Liver (tissue), 8 donors: ENCODE measurements at regions not wholly inside any gene's neighbourhood (a gene's known extent, or its start where the extent isn't known, plus 50 kb on each side); places are given as distances from the start of the nearest gene placed in this dataset.

ENCODE experiments used
- DNase-seq: peaks from one replicate; pipeline ENCODE4 v3.0.0-alpha.2; 2017; ENCODE audit warnings: low spot score
- H3K27ac ChIP-seq, 2 donors: one replicate each; pipeline ENCODE4 v1.7.0; 2013; ENCODE audit warnings: inconsistent platforms in 2 of 2, low read length in 2 of 2, control low read depth in 1 of 2, low read depth in 1 of 2, mild to moderate bottlenecking in 1 of 2
- H3K27me3 ChIP-seq, 4 donors: one replicate each; pipeline versions ENCODE4 v1.6.1 to v1.7.0; 2013; ENCODE audit warnings: low read length in 3 of 4, inconsistent platforms in 1 of 4, mild to moderate bottlenecking in 1 of 4, moderate library complexity in 1 of 4; ENCODE audit not compliant: control insufficient read depth in 4 of 4, insufficient read depth in 4 of 4
- H3K36me3 ChIP-seq, 4 donors: one replicate each; pipeline versions ENCODE4 v1.6.1 to v1.7.0; 2013; ENCODE audit warnings: low read length in 3 of 4, mild to moderate bottlenecking in 3 of 4, low read depth in 1 of 4, moderate library complexity in 1 of 4; ENCODE audit not compliant: control insufficient read depth in 4 of 4, insufficient read depth in 3 of 4
- H3K4me1 ChIP-seq, 4 donors: one replicate each; pipeline versions ENCODE4 v1.6.1 to v1.7.0; 2013; ENCODE audit warnings: low read length in 3 of 4, mild to moderate bottlenecking in 3 of 4, moderate library complexity in 1 of 4; ENCODE audit not compliant: control insufficient read depth in 4 of 4, insufficient read depth in 4 of 4
- H3K4me3 ChIP-seq, 3 donors: one replicate each; pipeline versions ENCODE4 v1.6.1 to v1.7.0; 2013; ENCODE audit warnings: low read length in 3 of 3, control low read depth in 1 of 3, low read depth in 1 of 3, mild to moderate bottlenecking in 1 of 3
- H3K9ac ChIP-seq, 2 donors: one replicate each; pipeline ENCODE4 v1.7.0; 2013; ENCODE audit warnings: low read length in 2 of 2, mild to moderate bottlenecking in 2 of 2, moderate library complexity in 2 of 2, control low read depth in 1 of 2, low read depth in 1 of 2
- H3K9me3 ChIP-seq, 4 donors: one replicate each; pipeline versions ENCODE4 v1.6.1 to v1.7.0; 2013; ENCODE audit warnings: low read length in 3 of 4; ENCODE audit not compliant: control insufficient read depth in 4 of 4
- ATF3 ChIP-seq: IDR thresholded peaks from 2 replicates; pipeline ENCODE4 v1.6.1; 2016; ENCODE audit warnings: antibody characterized with exemption
- CTCF ChIP-seq: fragments of 150-350 bp; IDR thresholded peaks from 2 replicates; pipeline ENCODE4 v1.5.1; 2017; ENCODE audit warnings: improper control_type of control experiment, low read depth, low read length; ENCODE audit not compliant: missing input control
- EGR1 ChIP-seq, 2 donors: IDR thresholded peaks; 2 replicates each; pipeline ENCODE4 v1.6.1; 2016 to 2018; ENCODE audit warnings: antibody characterized with exemption in 2 of 2, low read depth in 2 of 2
- FOXA1 ChIP-seq: IDR thresholded peaks from 2 replicates; pipeline ENCODE4 v1.6.1; 2016; ENCODE audit warnings: antibody characterized with exemption
- GABPA ChIP-seq, 2 donors: IDR thresholded peaks in 1 of 2; conservative IDR thresholded peaks in 1 of 2; 2 replicates each; pipeline ENCODE4 v1.6.1; 2016; ENCODE audit warnings: antibody characterized with exemption in 2 of 2, mild to moderate bottlenecking in 1 of 2, moderate library complexity in 1 of 2
- HNF4G ChIP-seq: IDR thresholded peaks from 2 replicates; pipeline ENCODE4 v1.6.1; 2016; ENCODE audit warnings: antibody characterized with exemption
- JUND ChIP-seq, 2 donors: IDR thresholded peaks; 2 replicates each; pipeline ENCODE4 v1.6.1; 2016; ENCODE audit warnings: antibody characterized with exemption in 2 of 2
- MAX ChIP-seq: IDR thresholded peaks from 2 replicates; pipeline ENCODE4 v1.6.1; 2016; ENCODE audit warnings: antibody characterized with exemption
- NR2F2 ChIP-seq: IDR thresholded peaks from 2 replicates; pipeline ENCODE4 v1.6.1; 2016; ENCODE audit warnings: antibody characterized with exemption
- RAD21 ChIP-seq, 2 donors: IDR thresholded peaks; 2 replicates each; pipeline ENCODE4 v1.6.1; 2016; ENCODE audit warnings: antibody characterized with exemption in 2 of 2, mild to moderate bottlenecking in 2 of 2
- REST ChIP-seq: IDR thresholded peaks from 2 replicates; pipeline ENCODE4 v1.6.1; 2016; ENCODE audit warnings: antibody characterized with exemption, mild to moderate bottlenecking
- RXRA ChIP-seq, 2 donors: IDR thresholded peaks; 2 replicates each; pipeline ENCODE4 v1.6.1; 2017 to 2018; ENCODE audit warnings: antibody characterized with exemption in 2 of 2, mild to moderate bottlenecking in 1 of 2
- SP1 ChIP-seq: IDR thresholded peaks from 2 replicates; pipeline ENCODE4 v1.6.1; 2018; ENCODE audit warnings: antibody characterized with exemption, mild to moderate bottlenecking
- YY1 ChIP-seq: IDR thresholded peaks from 2 replicates; pipeline ENCODE4 v1.6.1; 2016; ENCODE audit warnings: antibody characterized with exemption, mild to moderate bottlenecking
- ZBTB33 ChIP-seq: IDR thresholded peaks from 2 replicates; pipeline ENCODE4 v1.6.1; 2016; ENCODE audit warnings: antibody characterized with exemption
- WGBS: extraction: QIAGEN DNeasy Blood & Tissue Kit; methylation state at CpG from one replicate; pipeline ENCODE4 v1.1.7; 2013; 5-methylcytosine and 5-hydroxymethylcytosine counted together
- donor health status: healthy.
- donor health status: healthy.
- donor health status: healthy.
- donor health status: healthy.
- donor health status: healthy.

GRCh38 chr10:36783400-36783799 is 342.0 kb upstream of the ANKRD30A start:
- 75% methylated on average over 5 of the region's 5 CpGs for WGBS
- no peak for DNase-seq

More at GRCh38 chr10:36783400-36783799, 342.0 kb upstream of the ANKRD30A start:
- Histone ChIP-seq H3K27me3 (no peaks in the 10 kb centered on the region), H3K36me3 (no peaks in the 10 kb centered on the region), H3K9me3 (no peaks in the 10 kb centered on the region), H3K4me3 (no peak overlapping the region), H3K4me1 (no peaks in the 10 kb centered on the region), H3K9ac (no peak overlapping the region), H3K27ac (no peak overlapping the region)
- TF ChIP-seq YY1 (no peak), HNF4G (no peak), EGR1 (IDR thresholded peaks at IDR 0.05; ENCODE audit: low read depth in 2 of 2) (no peak), ATF3 (no peak), MAX (no peak), NR2F2 (no peak), RXRA (IDR thresholded peaks at IDR 0.05) (no peak), JUND (IDR thresholded peaks at IDR 0.05) (no peak), FOXA1 (no peak), GABPA (IDR thresholded peaks at IDR 0.05 in 1 of 2, conservative IDR thresholded peaks at IDR 0.05 in 1 of 2) (no peak), RAD21 (IDR thresholded peaks at IDR 0.05) (no peak), ZBTB33 (no peak), REST (no peak), CTCF (no peak), SP1 (no peak)
